Fibroblast of pulmonary artery (primary cell): ENCODE measurements at regions not wholly inside any gene's neighbourhood (a gene's known extent, or its start where the extent isn't known, plus 50 kb on each side); places are given as distances from the start of the nearest gene placed in this dataset.

Experiments used
- DNase-seq: peaks from one replicate; pipeline ENCODE4 v3.0.0-alpha.2; 2010; ENCODE audit warnings: low read depth
- H3K4me3 ChIP-seq: replicated peaks from 2 replicates; pipeline ENCODE4 v1.5.1; 2011; ENCODE audit warnings: low read depth, mild to moderate bottlenecking, control low read depth, low read length, moderate library complexity
- TF ChIP-seq, protein P1 (sequence below): IDR thresholded peaks from 2 replicates; pipeline ENCODE4 v1.5.1; 2011; ENCODE audit warnings: mild to moderate bottlenecking, control low read depth, low read length, inconsistent platforms; ENCODE audit errors: missing control alignments

DNA sequence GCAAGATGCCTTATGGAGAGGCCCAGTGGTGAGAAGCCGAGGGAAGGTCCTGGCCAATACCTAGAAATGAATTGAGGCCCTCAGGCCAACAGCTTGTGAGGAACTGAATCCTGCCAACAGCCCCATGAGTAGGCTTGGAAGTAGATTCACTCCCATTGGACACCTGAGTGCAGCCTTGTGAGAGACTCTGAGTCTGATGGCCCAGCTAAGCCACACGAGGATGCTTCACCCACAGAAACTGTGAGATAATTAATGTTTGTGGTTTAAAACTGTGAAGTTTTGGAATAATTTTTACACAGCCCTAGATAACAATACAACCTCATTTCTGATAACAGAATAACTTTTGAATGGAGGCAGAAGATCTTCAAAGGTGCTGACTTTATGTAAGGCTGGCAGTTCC is 65.9 kb upstream of the DAP start:
- TF ChIP-seq, protein P1, sequence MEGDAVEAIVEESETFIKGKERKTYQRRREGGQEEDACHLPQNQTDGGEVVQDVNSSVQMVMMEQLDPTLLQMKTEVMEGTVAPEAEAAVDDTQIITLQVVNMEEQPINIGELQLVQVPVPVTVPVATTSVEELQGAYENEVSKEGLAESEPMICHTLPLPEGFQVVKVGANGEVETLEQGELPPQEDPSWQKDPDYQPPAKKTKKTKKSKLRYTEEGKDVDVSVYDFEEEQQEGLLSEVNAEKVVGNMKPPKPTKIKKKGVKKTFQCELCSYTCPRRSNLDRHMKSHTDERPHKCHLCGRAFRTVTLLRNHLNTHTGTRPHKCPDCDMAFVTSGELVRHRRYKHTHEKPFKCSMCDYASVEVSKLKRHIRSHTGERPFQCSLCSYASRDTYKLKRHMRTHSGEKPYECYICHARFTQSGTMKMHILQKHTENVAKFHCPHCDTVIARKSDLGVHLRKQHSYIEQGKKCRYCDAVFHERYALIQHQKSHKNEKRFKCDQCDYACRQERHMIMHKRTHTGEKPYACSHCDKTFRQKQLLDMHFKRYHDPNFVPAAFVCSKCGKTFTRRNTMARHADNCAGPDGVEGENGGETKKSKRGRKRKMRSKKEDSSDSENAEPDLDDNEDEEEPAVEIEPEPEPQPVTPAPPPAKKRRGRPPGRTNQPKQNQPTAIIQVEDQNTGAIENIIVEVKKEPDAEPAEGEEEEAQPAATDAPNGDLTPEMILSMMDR, result no peak
- DNase-seq, result no peak
- H3K4me3 ChIP-seq, result no peak overlapping the region

DNA sequence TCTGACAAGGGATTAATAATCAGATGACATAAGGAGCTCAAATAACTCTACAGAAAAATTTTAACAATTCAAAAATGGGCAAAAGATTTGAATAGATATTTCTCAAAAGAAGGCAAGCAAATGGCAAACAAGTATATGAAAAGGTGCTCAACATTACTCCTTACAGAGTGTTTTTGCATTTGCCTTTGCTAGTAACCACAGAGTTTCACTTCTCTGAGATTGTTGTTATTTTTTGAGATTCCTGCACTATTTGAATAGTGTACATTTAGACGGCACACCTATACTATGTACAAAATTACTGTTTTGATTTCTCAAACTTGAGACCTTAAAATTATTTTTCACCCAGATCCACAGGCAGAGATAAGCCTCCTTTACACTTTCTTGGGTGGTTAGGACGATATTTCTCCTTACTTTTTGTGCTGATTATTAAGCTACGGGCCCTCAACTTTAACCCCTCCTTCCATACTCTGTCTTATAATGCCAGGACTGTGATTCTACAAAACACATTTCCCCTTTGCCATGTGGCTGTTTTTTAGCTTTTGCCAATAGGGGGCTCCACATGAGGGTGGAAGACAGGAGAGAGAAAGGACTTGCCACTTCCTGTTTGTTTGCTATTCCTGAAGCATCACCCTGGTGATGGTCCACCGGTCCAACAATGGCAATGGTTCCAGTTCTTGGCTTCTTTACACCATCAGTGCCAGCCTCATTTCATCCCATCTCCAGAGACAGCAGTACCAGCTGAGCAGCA is 65.0 kb upstream of the DAP start:
- no peak for DNase-seq
- no peak overlapping the region for H3K4me3 ChIP-seq
- TF ChIP-seq, protein P1, result no peak

DNA sequence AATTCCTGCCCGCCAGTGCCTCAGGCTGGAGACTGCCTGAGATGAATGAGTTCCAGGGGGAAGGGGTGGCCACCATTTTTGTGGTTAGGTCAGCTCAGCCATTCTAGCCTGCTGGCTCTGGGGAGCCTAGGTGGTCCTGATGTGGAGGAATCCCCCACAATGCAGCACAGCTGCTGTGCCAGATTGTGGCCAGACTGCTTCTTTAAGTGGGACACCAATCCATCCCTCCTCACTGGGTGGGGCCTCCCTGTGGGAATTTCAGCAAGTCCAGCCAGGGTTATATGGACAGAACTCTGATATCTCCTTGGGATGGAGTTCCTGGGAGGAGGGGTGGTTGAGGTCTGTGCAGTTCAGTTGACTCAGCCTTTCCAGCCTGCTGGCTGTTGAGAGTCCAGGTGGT is 51.2 kb upstream of the DAP start:
- TF ChIP-seq, protein P1, result no peak
- H3K4me3 ChIP-seq, result no peak overlapping the region
- no peak for DNase-seq
